ENCODE measurements at regions not wholly inside any gene's neighbourhood (a gene's known extent, or its start where the extent isn't known, plus 50 kb on each side); places are given as distances from the start of the nearest gene placed in this dataset.

DNA sequence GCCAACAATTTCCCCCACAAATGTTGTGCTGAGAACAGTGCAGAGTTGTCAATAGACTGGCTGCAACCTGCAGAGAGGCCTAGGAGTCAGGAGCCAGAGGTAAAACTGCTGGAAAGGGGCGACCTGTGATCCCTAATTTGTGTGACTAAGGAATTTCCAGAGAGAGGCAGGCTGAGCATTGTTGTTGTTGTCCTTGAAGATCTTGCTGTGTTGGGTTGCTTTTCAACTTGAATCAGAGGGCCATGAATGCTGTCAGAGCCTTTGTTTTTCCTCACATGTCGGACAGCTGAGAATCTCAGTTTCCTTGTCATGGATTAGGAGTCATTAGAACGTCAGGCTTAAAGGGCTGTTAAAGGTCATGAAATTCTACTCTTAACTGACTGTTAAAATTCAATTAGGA, 134.6 kb upstream of the ASTN2 start:
- TF ChIP-seq CTCF (conservative IDR thresholded peaks at IDR 0.05; ENCODE audit: low read depth, low read length): no peak
- DNase-seq (ENCODE audit: low read depth): no peak

DNA sequence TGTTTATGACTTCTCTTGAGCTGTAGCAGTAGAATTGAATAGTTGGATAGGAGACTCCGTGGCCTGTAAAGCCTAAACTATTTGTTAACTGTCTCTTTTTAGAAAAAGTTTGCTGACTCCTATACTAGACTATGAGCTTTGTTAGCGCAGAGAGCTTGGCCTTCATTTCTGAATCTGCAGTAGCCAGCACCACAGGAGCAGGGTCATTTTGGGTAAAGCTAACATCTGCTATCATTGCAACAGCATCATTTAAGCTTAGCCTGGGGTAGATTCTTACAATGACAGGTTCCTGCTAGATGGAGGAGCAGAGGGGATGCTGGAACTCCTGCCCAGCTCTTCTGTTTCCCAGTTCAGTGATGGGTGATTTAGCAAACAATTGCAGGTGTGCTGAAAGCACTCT, 133.7 kb upstream of the ASTN2 start:
- no peak for DNase-seq (ENCODE audit: low read depth)
- TF ChIP-seq CTCF (conservative IDR thresholded peaks at IDR 0.05; ENCODE audit: low read depth, low read length): no peak
- no peak overlapping the region for H3K4me3 ChIP-seq (ENCODE audit: low read length)

More for the DNA sequence above, 134.6 kb upstream of the ASTN2 start:
- no peak overlapping the region for H3K4me3 ChIP-seq (ENCODE audit: low read length)

GRCh38 chr9:117547904-117548303, 133.0 kb upstream of the ASTN2 start:
- DNase-seq (ENCODE audit: low read depth): no peak
- no peak for TF ChIP-seq CTCF (conservative IDR thresholded peaks at IDR 0.05; ENCODE audit: low read depth, low read length)
- H3K4me3 ChIP-seq (ENCODE audit: low read length): no peak overlapping the region

DNA sequence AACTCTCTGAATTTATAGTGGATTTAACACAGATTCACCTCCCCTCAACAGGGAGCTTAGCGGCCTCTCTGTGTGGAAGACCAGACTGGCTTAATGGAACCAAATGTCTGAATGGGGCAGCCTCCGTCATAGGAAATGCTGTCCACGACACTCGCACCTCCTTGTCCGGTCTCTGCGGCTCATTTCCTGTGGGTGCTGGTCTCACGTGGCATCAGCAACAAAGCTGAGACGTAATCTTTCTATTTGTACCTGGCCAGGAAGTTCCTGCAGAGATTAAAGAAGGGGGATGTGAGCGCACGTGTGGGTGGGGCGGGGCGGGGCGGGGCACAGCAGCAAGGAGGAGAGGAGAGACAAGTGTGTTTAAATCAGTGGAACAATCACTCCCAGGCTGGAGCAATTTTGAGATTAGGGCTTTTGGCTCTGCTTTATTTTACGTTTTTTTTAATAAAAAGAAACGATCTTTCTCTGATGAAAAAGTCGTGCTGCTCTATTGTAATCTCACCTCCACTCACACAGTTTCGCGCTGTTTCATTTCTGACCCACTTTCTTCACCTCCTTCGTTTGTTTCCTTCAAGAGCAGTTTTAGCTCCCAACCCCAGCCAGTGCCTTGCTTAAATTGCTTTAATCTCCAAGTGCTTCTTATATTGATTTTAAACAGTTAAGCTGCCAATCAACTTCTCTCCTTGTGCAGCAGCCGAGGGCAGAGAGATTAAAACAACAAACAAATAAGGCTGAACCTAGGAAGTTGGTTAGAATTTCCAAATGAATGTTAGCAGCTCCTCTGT, 132.2 kb upstream of the ASTN2 start:
- no peak overlapping the region for H3K4me3 ChIP-seq (ENCODE audit: low read length)
- DNase-seq (ENCODE audit: low read depth): no peak

DNA sequence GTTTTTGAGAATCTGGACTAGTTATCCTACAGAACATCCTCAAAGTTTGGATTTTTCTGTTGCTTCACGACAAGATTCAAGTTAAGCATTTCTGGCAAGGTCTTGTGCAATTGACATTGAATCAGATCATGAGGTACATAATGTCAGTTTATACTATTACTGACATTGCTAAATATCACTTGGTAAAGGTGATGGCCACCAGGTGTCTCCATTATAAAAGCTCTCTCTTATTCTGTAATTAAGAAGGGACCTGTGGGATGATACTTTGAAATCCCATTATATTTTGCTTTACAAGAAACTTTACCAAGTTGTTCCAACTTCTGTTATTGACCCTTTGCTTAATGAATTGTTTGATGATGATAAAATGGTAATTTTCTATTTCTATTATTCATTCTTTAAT, 131.0 kb upstream of the ASTN2 start:
- H3K4me3 ChIP-seq (ENCODE audit: low read length): no peak overlapping the region
- TF ChIP-seq CTCF (conservative IDR thresholded peaks at IDR 0.05; ENCODE audit: low read depth, low read length): no peak
- DNase-seq (ENCODE audit: low read depth): no peak

More for the DNA sequence above, 132.2 kb upstream of the ASTN2 start:
- no peak for TF ChIP-seq CTCF (conservative IDR thresholded peaks at IDR 0.05; ENCODE audit: low read depth, low read length)

GRCh38 chr9:117543089-117543488, 128.2 kb upstream of the ASTN2 start:
- no peak overlapping the region for H3K4me3 ChIP-seq (ENCODE audit: low read length)
- TF ChIP-seq CTCF (conservative IDR thresholded peaks at IDR 0.05; ENCODE audit: low read depth, low read length): no peak
- no peak for DNase-seq (ENCODE audit: low read depth)

DNA sequence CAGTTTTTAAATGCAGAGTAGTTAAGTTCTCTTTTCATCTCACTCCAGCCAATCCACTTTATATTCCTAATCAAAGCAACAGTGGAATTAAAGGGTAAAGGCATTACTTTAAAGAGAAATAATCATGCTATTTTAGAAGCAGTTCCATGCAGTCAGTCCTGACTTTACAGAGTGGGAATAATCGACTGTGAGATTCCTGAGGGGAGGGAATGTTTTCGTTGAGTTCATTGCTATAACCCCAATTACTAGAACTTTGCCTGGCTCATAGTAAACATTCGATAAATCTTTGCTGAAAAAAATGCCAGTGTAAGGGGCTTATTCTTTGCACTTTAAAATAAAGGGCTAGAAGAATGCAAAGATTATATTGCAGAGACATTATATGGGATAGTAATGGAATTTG, 127.2 kb upstream of the ASTN2 start:
- TF ChIP-seq CTCF (conservative IDR thresholded peaks at IDR 0.05; ENCODE audit: low read depth, low read length): no peak
- no peak for DNase-seq (ENCODE audit: low read depth)
- no peak overlapping the region for H3K4me3 ChIP-seq (ENCODE audit: low read length)
